HFFc6 (cell line): ENCODE measurements at regions not wholly inside any gene's neighbourhood (a gene's known extent, or its start where the extent isn't known, plus 50 kb on each side); places are given as distances from the start of the nearest gene placed in this dataset.

Source experiments
- DNase-seq: peaks from one replicate; pipeline ENCODE4 v3.0.0-alpha.2; 2018
- H3K27ac Mint-ChIP-seq: 2 replicates; pipeline ENCODE4 v1.8.0; 2020; ENCODE audit warnings: mild to moderate bottlenecking, mixed read lengths
- H3K27me3 Mint-ChIP-seq: 2 replicates; pipeline ENCODE4 v1.8.0; 2021; ENCODE audit warnings: mild to moderate bottlenecking, moderate library complexity, mixed read lengths; ENCODE audit not compliant: insufficient read depth
- H3K36me3 Mint-ChIP-seq: 2 replicates; pipeline ENCODE4 v1.8.0; 2021; ENCODE audit warnings: low read depth, mixed read lengths
- H3K4me1 Mint-ChIP-seq: 2 replicates; pipeline ENCODE4 v1.8.0; 2020; ENCODE audit warnings: low read depth, mixed read lengths
- H3K4me3 Mint-ChIP-seq: 2 replicates; pipeline ENCODE4 v1.8.0; 2020; ENCODE audit warnings: mild to moderate bottlenecking, moderate library complexity, mixed read lengths
- H3K9me3 Mint-ChIP-seq: 2 replicates; pipeline ENCODE4 v1.8.0; 2020; ENCODE audit warnings: mild to moderate bottlenecking, mixed read lengths
- TF ChIP-seq, protein P1 (sequence below): fragments of 200-600 bp; sonication (generic); IDR thresholded peaks from 2 replicates; pipeline ENCODE4 v1.5.0; 2021; ENCODE audit warnings: antibody characterized with exemption, mild to moderate bottlenecking

DNA sequence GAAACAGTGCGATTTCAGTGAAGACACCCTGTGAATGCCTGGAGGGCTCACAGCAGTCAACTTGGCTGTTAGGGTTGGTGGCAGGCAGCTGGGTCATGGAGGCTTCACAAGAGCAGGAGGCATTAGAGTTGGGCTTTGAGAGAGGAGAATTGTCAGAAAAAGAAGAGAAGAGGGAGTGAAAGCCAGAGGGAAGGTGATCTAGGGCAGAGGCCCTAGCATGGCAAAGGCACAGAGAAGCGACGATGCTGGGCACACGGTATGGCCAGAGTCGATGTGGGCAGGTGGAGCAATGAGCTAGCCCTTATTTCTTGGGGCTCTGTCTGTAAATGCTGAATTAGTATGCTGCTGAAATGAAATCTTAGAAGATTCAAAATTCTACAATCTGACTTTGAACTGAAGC is 52.6 kb upstream of the OLFM4 start:
- no peak overlapping the region for H3K4me3 Mint-ChIP-seq
- H3K9me3 Mint-ChIP-seq: peaks cover 24% of the 10 kb centered on the region
- TF ChIP-seq, protein P1, sequence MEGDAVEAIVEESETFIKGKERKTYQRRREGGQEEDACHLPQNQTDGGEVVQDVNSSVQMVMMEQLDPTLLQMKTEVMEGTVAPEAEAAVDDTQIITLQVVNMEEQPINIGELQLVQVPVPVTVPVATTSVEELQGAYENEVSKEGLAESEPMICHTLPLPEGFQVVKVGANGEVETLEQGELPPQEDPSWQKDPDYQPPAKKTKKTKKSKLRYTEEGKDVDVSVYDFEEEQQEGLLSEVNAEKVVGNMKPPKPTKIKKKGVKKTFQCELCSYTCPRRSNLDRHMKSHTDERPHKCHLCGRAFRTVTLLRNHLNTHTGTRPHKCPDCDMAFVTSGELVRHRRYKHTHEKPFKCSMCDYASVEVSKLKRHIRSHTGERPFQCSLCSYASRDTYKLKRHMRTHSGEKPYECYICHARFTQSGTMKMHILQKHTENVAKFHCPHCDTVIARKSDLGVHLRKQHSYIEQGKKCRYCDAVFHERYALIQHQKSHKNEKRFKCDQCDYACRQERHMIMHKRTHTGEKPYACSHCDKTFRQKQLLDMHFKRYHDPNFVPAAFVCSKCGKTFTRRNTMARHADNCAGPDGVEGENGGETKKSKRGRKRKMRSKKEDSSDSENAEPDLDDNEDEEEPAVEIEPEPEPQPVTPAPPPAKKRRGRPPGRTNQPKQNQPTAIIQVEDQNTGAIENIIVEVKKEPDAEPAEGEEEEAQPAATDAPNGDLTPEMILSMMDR: no peak
- no peaks in the 10 kb centered on the region for H3K27me3 Mint-ChIP-seq
- H3K36me3 Mint-ChIP-seq: no peaks in the 10 kb centered on the region
- no peak for DNase-seq
- no peaks in the 10 kb centered on the region for H3K4me1 Mint-ChIP-seq
- no peak overlapping the region for H3K27ac Mint-ChIP-seq

GRCh38 chr13:52975161-52975560 is 53.5 kb upstream of the OLFM4 start:
- peaks cover 24% of the 10 kb centered on the region for H3K9me3 Mint-ChIP-seq
- H3K36me3 Mint-ChIP-seq: no peaks in the 10 kb centered on the region
- no peak overlapping the region for H3K27ac Mint-ChIP-seq
- no peaks in the 10 kb centered on the region for H3K4me1 Mint-ChIP-seq
- TF ChIP-seq, protein P1: no peak
- DNase-seq: no peak
- H3K4me3 Mint-ChIP-seq: no peak overlapping the region
- H3K27me3 Mint-ChIP-seq: no peaks in the 10 kb centered on the region

GRCh38 chr13:52974711-52975110 is 53.9 kb upstream of the OLFM4 start:
- H3K4me1 Mint-ChIP-seq: no peaks in the 10 kb centered on the region
- no peaks in the 10 kb centered on the region for H3K27me3 Mint-ChIP-seq
- H3K27ac Mint-ChIP-seq: no peak overlapping the region
- no peaks in the 10 kb centered on the region for H3K36me3 Mint-ChIP-seq
- DNase-seq: no peak
- H3K4me3 Mint-ChIP-seq: no peak overlapping the region
- TF ChIP-seq, protein P1: no peak
- peaks cover 24% of the 10 kb centered on the region for H3K9me3 Mint-ChIP-seq

GRCh38 chr13:52969373-52969772 is 59.2 kb upstream of the OLFM4 start:
- no peaks in the 10 kb centered on the region for H3K4me1 Mint-ChIP-seq
- TF ChIP-seq, protein P1: no peak
- no peak overlapping the region for H3K27ac Mint-ChIP-seq
- no peaks in the 10 kb centered on the region for H3K27me3 Mint-ChIP-seq
- no peaks in the 10 kb centered on the region for H3K36me3 Mint-ChIP-seq
- H3K4me3 Mint-ChIP-seq: no peak overlapping the region
- DNase-seq: no peak
- peaks cover 7% of the 10 kb centered on the region for H3K9me3 Mint-ChIP-seq

GRCh38 chr13:52968074-52968700 is 60.4 kb upstream of the OLFM4 start:
- no peaks in the 10 kb centered on the region; the same call in 1 of the 2 replicates for H3K9me3 Mint-ChIP-seq
- H3K27me3 Mint-ChIP-seq: no peaks in the 10 kb centered on the region
- H3K4me1 Mint-ChIP-seq: no peaks in the 10 kb centered on the region
- no peaks in the 10 kb centered on the region for H3K36me3 Mint-ChIP-seq
- DNase-seq: peak; percentile 58
- H3K27ac Mint-ChIP-seq: no peak overlapping the region
- TF ChIP-seq, protein P1: peak; percentile 91
- no peak overlapping the region for H3K4me3 Mint-ChIP-seq
